ENCODE measurements at regions not wholly inside any gene's neighbourhood (a gene's known extent, or its start where the extent isn't known, plus 50 kb on each side); places are given as distances from the start of the nearest gene placed in this dataset.

GRCh38 chr1:13948396-13948795, 248.4 kb downstream of the PRDM2 start:
- no peaks in the 10 kb centered on the region for H3K79me2 ChIP-seq (ENCODE audit: control insufficient read depth, insufficient read depth, low read length)
- H3K9me3 ChIP-seq (replicated peaks; ENCODE audit: control insufficient read depth, insufficient read depth, low read length), result no peaks in the 10 kb centered on the region
- H3K9me1 ChIP-seq (replicated peaks; ENCODE audit: control insufficient read depth, extremely low read depth, insufficient read depth, low read length), result no peaks in the 10 kb centered on the region
- ChIA-PET CTCF (no interaction called here), POLR2A (no interaction called here)
- intact Hi-C loops (cut with micrococcal nuclease) (no loop called here), dilution Hi-C loops (cut with MboI; ENCODE audit: extremely low pct_ligation_motif_present, low sequenced_read_pairs) (no loop called here)
- DNase-seq (ENCODE audit: low read depth, low spot score) (no peak), FAIRE-seq (no peak)
- H2AFZ ChIP-seq (ENCODE audit: low read depth, low read length), result no peak overlapping the region
- no TSS peak for BruUV-seq (replicated peaks)
- no peaks in the 10 kb centered on the region for H4K20me1 ChIP-seq (replicated peaks; ENCODE audit: control insufficient read depth, extremely low read depth, insufficient read depth, low read length)
- no peaks in the 10 kb centered on the region for H3K4me1 ChIP-seq (ENCODE audit: control insufficient read depth, extremely low read depth, insufficient read depth, low read length)
- no peak overlapping the region for H3K4me3 ChIP-seq (replicated peaks in 1 of 3; ENCODE audit: insufficient read depth in 1 of 3, low read depth in 1 of 3, low read length in 3 of 3)
- H3K36me3 ChIP-seq (ENCODE audit: control insufficient read depth in 2 of 2, extremely low read depth in 1 of 2, insufficient read depth in 2 of 2, low read length in 2 of 2), result no peaks in the 10 kb centered on the region
- TF ChIP-seq EZH2 (IDR thresholded peaks at IDR 0.05; ENCODE audit: borderline replicate concordance, low read depth, low read length, severe bottlenecking), result no peak
- no peak for TF ChIP-seq MAX (IDR thresholded peaks at IDR 0.05; ENCODE audit: insufficient read depth, insufficient read length)
- no peak for TF ChIP-seq JUN (IDR thresholded peaks at IDR 0.05; ENCODE audit: borderline replicate concordance, insufficient read depth, insufficient read length, low read depth)
- no peak for TF ChIP-seq GATA2 (IDR thresholded peaks at IDR 0.05; ENCODE audit: insufficient read depth, insufficient read length, low read depth, low read length)
- no peak for TF ChIP-seq MYC (IDR thresholded peaks at IDR 0.05; ENCODE audit: low read depth, low read length)
- no peak for TF ChIP-seq POLR2A (IDR thresholded peaks at IDR 0.05; ENCODE audit: low read depth, low read length)
- TF ChIP-seq FOS (IDR thresholded peaks at IDR 0.05; ENCODE audit: borderline replicate concordance, insufficient read depth, low read length), result no peak
- TF ChIP-seq CTCF (IDR thresholded peaks at IDR 0.05; ENCODE audit: extremely low read depth in 1 of 2, insufficient read depth in 1 of 2, low read depth in 1 of 2, low read length in 2 of 2), result no peak
- no peak for TF ChIP-seq POLR2AphosphoS5 (IDR thresholded peaks at IDR 0.05; ENCODE audit: insufficient read depth, low read depth, low read length)
- no peaks in the 10 kb centered on the region for H3K27me3 ChIP-seq (ENCODE audit: control insufficient read depth in 2 of 2, insufficient read depth in 2 of 2, low read length in 2 of 2)
- H3K4me2 ChIP-seq (ENCODE audit: insufficient read depth, low read length), result no peak overlapping the region
- no peak overlapping the region for H3K9ac ChIP-seq (replicated peaks; ENCODE audit: extremely low read depth, insufficient read depth, low read length)
- H3K27ac ChIP-seq (ENCODE audit: insufficient read depth, low read depth, low read length), result no peak overlapping the region
